Amniotic stem cell (primary cell): ENCODE measurements at regions not wholly inside any gene's neighbourhood (a gene's known extent, or its start where the extent isn't known, plus 50 kb on each side); places are given as distances from the start of the nearest gene placed in this dataset.
"Not testable (repeated sequence)": the region's sequence is repeated elsewhere in the genome, so short reads cannot be mapped to it uniquely, and the experiment has no call there.

Source experiments
- DNase-seq: peaks from one replicate; lab custom pipeline; 2025; lab: John Stamatoyannopoulos, UW

DNA sequence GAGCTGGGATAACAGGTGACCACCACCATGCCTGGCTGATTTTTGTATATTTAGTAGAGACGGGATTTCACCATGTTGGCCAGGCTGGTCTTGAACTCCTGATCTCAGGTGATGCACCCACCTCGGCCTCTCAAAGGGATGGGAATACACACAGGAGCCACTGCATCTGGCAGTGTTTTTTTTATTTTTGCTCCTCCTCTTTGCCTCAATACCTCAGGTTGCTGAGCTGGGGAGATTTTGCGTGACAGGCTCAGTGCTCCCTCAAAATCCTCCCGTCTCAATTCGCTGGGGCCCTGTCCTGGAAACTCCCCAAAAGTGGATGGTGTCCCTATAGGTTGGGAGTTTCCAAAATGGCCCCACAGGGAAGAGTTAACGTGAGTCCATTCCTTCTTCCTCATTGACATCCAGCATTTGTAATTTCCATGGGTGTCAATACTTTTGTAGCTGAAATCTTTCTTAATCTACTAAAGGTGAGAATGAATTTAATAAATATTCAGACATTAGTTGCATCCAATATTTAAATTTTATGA lies 71.8 kb downstream of the GGTLC2 start:
- DNase-seq, result no peak

DNA sequence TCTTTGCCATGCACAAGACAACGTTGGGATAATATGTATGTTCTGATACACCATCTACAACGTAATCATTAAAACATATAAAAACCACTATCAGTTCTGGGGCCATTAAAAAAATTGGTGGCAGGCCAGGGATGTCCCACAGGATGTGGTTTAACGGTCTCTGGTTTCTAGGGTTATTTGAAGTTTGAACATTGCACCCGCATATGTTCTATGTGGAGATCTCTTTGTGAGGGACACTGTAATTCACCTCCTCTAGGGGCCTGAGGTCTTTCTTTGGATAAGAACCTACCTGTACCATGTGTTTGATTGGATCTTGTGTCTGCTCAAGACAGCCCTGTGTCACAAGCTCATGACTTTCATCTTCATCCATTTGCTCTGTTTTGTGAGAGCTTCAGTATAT lies 73.2 kb downstream of the GGTLC2 start:
- DNase-seq, result no peak

- DNase-seq, result no peak
These were observed 75.8 kb downstream of the GGTLC2 start for GRCh38 chr22:22720201-22720723.

DNA sequence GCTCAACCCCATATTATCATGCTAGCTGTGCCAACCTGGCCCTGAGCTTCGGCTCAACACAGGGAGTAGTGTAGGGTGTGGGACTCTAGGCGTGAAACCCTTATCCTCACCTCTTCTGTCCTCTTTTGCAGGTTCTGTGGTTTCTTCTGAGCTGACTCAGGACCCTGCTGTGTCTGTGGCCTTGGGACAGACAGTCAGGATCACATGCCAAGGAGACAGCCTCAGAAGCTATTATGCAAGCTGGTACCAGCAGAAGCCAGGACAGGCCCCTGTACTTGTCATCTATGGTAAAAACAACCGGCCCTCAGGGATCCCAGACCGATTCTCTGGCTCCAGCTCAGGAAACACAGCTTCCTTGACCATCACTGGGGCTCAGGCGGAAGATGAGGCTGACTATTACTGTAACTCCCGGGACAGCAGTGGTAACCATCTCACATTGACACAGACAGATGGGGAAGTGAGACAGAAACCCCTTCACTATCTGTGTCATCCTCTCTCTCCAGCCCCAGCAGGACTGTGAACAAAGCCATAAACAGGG lies 76.4 kb downstream of the GGTLC2 start:
- no peak for DNase-seq

DNA sequence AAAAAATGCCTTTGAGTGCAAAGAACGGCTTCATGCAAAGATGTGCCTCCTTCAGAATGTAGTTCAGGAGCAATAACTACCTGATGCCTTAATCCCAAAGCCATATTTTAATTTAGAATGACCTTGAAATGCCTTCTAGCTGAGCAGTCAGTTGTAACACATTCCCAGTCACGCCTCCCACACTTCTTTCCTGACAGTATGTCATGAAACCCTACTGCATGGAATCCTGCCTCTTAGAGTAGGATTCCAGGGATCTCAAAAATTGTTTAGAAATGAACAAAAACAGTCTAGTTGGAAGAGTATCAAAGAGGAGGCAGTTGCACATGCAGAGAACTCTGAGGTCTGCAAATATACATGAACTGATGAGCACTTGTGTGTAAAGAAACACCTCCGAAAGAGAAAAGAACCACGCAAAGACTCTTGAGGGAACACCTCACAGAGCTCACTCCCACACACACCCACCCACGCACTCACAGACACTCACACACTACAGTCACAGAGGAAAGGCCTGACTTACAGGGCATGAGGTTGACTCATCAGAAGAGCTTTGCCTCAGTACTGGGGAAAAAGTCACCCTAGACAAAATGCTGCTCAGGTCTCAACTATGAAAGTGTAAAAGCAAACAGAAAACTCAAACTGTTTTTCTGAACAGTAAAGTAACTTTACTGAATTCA lies 77.4 kb downstream of the GGTLC2 start:
- no peak for DNase-seq

DNA sequence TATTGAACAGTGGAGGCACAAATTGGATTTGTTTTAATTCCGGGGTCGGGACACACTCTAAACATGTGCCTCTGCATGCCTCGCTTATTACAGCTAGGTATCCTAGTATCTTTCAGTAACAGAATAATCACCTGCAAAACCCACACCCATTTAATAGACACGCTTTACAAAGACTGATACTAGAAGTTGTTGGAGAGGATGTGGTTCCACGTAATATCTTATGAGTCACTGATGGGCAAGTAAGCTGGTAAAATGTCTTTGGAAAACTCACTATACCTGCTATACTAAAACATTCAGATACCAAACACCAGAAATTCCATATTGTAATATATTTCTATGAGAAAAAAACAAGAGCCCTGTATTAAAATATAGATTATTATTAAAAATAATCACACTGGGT lies 84.0 kb downstream of the GGTLC2 start:
- no peak for DNase-seq

DNA sequence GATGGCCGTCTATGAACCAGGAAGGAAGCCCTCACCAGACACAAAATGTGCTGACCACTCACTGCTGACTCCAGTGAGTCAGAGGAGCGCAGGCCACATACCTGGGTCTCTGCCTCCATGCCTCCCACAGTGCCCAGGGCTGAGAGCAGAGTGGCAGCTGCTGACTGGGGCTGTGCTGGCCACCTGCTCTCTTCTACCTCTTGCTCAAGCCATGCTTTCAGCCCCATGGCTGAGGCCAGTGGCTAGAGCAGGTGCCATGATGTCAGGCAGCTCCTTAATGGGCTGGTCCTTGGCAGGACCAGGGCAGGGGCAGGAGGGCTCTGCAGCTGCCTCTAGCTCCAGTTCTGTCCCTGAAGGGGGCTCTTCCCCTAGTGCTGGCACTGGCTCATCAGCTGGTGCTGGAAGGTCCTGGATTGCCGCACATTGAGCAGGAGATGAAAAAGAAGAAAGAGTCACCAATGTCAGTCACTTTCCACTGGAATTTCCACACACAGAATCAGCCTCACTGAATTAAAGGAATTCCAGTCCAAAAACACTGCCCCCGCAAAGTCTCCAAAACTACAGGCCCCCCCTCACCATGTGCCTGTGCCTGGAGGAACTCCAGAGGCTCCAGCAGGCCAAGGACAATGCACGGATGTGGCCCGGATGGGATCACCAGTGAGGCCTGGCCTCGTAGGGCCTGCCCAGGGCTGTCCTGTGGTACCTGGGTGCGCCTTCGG lies 86.4 kb downstream of the GGTLC2 start:
- no peak for DNase-seq

DNA sequence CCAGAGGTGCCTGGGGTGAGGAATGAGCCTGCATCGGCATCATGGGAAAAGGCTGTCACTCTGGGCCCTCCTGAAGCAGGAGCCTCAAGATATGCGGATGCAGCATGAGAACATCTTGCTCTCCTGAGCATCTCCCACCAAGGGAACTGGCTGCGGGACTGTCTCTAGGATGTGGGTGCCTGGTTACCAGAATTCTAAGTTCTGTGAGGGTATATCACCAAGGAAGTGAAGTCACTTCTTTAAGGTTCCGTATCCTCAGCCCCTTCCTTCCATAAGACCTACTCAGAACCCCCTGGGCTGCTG lies 86.9 kb downstream of the GGTLC2 start:
- DNase-seq, result no peak

DNA sequence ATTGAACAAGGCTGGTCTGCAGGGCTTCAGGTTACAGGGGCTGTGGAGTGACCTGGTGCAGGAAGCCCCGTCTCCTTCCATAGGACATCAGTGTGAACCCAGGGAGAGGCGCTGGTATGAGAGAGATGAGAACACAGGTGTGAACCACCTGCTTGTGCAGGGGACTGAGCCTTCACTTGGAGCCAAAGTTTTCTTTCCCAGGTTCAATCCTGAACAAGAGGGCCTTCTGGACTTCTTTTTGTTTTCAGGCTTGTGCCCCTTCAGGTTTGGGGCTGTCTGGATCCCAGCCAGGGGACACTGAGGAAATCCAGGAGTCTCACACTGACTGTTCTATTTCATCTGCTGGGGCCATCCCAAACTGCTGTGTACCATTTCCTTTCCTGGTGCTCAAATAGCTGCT lies 88.6 kb downstream of the GGTLC2 start:
- not testable (repeated sequence) for DNase-seq

DNA sequence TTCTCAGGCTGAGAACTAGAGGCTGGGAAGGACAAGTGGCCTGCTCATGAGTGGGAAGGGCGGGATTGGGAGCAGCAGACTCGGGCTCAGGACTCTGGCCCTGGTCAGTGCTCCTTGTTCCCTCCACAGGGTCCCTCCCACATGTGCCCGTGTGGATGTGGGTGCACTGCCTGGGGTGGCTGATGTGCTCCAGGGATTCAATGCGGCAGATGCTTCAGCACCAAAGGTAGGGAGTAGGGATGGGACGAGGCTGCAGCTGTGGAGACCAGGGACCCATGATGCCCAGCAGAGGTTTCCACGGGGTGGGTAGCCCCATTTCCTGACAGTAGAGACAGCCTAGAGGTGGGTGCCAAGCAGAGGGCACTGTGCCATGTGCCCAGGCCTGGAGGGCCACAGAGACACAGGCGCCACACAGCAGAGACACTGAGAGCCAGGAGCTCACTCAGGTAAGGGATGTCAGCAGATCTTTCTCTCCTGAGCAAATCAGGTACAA lies 89.5 kb downstream of the GGTLC2 start:
- DNase-seq, result no peak

DNA sequence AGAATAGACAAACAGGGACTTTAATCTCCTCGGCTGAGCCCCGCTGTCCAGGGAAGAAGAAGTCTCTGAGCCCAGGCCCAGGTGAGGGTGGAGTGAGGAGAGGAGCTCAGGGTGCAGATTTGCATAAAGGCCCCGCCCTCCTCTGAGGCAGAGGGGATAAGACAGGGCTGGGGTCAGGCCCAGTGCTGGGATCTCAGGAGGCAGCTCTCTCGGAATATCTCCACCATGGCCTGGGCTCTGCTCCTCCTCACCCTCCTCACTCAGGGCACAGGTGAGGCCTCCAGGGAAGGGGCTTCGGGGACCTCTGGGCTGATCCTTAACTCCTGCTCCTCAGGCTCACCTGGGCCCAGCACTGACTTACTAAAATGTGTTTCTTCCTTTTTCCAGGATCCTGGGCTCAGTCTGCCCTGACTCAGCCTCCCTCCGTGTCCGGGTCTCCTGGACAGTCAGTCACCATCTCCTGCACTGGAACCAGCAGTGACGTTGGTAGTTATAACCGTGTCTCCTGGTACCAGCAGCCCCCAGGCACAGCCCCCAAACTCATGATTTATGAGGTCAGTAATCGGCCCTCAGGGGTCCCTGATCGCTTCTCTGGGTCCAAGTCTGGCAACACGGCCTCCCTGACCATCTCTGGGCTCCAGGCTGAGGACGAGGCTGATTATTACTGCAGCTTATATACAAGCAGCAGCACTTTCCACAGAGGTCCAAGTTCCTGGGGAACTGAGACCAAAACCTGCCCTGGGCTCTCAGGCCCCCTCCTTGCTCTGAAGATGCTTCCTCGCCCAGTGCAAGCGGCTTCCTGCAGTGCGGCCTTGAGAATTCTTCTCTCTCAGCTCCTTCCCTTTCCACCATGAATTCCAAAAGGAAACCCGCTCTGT lies 90.2 kb downstream of the GGTLC2 start:
- not testable (repeated sequence) for DNase-seq

GRCh38 chr22:22735276-22735675 lies 90.9 kb downstream of the GGTLC2 start:
- DNase-seq, result not testable (repeated sequence)

DNA sequence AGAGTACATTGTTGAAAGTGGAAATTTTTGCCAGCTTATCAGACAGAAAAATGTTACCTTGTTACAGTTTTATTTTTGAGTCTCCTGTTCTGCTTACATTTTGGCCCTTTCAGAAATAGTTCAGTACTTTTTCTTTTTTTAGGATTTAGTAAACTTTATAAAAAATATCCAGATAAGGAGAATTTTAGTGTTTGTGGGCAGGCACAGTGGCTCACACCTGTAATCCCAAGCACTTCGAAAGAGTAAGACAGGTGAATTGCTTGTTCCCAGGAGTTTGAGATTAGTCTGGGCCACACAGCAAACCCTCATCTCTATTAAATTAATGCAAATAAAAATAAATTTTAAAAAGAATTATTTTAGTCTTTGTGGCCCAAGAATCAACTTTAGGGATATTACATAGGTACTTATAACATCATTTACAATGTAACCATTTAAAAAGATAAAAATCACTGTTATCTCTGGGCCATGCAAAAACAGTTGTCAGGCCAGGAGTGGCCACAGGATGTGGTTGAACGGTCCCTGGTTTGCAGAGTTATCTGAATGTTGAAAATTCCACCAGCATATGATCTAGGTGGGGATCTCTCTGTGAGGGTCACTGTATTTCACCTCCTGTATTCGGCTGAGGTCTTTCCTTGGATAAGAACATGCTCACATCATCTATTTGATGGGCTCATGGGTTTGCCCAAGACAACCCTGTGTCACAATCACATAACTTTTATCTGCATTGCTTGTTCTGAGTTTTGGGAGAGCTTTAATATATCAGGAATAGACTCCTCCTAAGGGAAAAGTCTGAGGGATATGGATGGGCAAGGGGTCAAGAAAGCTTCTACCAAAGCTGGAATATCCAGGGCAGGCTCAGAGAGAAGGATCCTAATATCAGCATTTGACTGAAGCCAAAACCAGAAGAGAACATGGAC lies 91.5 kb downstream of the GGTLC2 start:
- DNase-seq, result no peak

- DNase-seq, result no peak
These were observed 93.2 kb downstream of the GGTLC2 start for GRCh38 chr22:22737590-22737989.

- DNase-seq, result no peak
These were observed 94.7 kb downstream of the GGTLC2 start for GRCh38 chr22:22738959-22739585.

DNA sequence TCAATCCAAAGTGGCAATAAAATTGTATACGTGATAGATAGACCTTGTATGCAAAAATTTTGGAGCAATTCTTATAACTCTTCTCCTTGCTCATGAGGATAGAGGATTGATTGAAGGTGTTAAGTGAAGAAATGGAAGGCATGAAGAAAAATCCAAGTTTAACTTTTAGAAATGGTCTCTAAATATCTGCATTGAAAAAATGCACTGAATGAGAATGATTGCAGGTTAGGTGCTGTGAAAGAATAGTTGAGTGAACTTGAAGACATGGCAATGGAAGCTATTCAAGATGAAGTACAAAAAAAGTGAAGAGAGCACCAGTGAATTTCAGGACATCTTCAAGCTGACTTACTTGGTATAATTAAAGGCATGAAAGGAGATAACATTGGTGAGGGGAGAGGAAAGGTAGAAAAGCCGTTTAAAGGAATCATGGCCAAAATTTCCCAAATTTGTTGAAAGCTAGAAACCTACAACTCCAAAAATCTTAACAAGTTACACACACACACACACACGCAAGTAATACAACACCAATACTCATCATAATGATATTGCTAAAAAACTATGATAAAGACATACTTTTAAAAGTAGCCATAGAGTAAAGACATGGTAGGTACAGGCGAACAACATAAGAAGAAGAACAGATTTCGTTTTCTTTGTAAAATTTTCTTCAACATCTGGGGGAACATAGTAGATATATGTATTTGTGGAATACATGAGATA lies 96.3 kb downstream of the GGTLC2 start:
- DNase-seq, result no peak

DNA sequence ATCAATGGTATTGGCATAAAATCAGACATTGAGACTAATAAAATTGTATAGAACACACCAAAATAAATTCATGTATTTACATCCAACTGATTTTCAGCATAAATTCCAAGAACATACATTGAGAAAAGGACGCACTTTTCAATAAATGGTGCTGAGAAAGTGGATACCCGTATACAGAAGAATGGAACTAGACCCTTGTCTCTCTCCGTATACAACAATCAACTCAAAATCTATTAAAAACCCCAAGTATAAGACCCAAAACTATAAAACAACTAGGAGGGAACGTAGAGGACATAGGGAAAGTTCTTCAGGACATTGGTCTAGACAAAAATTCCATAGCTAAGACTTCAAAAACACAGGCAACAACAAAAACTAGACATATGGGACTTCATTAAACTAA lies 97.4 kb downstream of the GGTLC2 start:
- no peak for DNase-seq

- no peak for DNase-seq
These were observed 98.2 kb downstream of the GGTLC2 start for GRCh38 chr22:22742641-22743040.

- no peak for DNase-seq
These were observed 98.8 kb downstream of the GGTLC2 start for GRCh38 chr22:22743128-22743760.
